Right ventricle myocardium superior (tissue), 1 donor: ENCODE measurements at regions not wholly inside any gene's neighbourhood (a gene's known extent, or its start where the extent isn't known, plus 50 kb on each side); places are given as distances from the start of the nearest gene placed in this dataset.

Experiments used
- ATAC-seq: fragments of 200-7000 bp; cut with Tn5 transposase; one replicate; pipeline ENCODE4 v1.9.1; 2020; ENCODE audit warnings: mild to moderate bottlenecking; ENCODE audit not compliant: poor library complexity
- DNase-seq: peaks from one replicate; pipeline ENCODE4 v3.0.0-alpha.2; 2020
- intact Hi-C: fragments of 100-400 bp; cut with DNase I; formaldehyde crosslinking; loops from one replicate; pipeline ENCODE4 v1.11.2; 2022
- donor health status: DM: no; HTN: yes; CAD: no; lungs with severe emphysema.

DNA sequence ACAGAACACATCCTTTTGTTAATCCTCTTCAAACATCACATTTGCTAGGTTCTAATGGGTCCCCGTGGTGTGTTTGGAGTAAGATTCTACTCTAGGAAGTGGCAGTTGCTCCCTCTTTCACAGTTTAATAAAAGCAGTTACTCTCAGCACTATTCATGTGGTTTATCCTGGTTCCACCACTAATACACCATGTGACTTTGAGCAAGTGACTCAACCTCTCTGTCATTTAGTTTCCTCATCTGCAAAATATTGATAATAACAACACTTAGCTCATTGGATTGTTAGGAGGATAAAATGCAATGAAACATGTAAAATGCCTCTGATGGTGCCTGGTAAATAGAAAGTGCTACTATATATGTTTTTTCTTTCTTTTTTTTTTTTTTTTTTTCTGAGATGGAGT, 488.0 kb upstream of the NOX3 start:
- no peak for ATAC-seq

GRCh38 chr6:155939253-155939652, 483.6 kb upstream of the NOX3 start:
- no peak for DNase-seq
- intact Hi-C loops: no loop called here
- no peak for ATAC-seq

More for the DNA sequence above, 488.0 kb upstream of the NOX3 start:
- intact Hi-C loops: no loop called here
- DNase-seq: no peak

- DNase-seq (no peak), ATAC-seq (no peak)
- intact Hi-C loops: no loop called here
Observed at GRCh38 chr6:155936551-155936950, 480.9 kb upstream of the NOX3 start.

DNA sequence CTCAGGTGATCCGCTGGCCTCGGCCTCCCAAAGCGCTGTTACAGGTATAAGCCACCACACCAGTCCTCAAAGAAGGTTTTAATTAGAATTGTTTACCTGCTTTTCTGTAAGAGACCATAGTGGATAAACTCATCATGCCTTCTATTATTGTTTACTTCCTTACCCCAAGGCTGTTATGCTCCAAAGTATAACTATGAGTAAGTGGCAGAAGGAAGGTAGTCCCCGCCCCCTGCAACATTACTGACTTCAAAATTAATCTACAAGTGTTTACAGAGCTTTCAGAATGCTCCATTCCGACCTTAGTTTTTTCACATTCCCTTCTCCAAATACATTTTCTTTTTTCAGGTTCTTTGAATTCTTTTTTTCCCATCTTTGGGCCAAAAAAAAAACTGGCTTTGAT, 480.5 kb upstream of the NOX3 start:
- DNase-seq (no peak), ATAC-seq (no peak)
- intact Hi-C loops: no loop called here

DNA sequence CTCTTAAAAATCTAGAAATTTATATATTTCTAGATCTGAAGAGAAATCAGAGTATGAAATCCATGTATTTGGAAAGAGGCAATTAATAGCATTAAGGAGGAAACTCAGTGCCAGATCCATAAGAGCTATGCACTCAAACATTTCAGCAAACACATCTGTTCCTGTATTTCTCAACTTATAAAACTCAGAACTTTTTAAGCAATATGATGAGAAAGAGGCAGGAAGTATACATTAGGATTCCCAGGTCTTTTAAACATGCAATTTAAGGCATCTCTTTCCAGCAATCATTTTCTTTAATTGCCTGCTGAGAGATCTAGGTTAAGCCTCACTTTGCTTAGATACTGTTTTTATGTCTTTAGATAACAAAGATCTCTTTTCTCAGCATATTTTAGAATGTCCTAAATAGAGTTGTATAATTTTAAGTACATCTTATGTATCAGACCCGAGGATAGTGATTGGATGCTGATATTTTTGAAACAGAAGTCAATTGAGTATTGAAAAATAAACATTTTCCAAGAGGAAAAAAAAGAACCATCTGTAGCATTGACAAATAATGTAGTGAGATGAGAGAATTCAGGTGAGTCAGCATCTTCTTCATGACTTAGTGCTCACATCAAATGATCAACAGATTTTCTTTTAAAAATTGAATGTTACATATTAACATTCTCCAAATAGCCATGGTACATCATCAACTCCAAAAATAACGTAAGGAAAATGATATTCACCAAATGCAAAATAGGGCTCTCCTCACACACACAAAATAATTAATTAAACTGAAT, 461.4 kb upstream of the NOX3 start:
- intact Hi-C loops: no loop called here
- no peak for ATAC-seq
- no peak for DNase-seq

GRCh38 chr6:155915651-155916050, 460.0 kb upstream of the NOX3 start:
- ATAC-seq (no peak), DNase-seq (no peak)
- intact Hi-C loops: no loop called here

- intact Hi-C loops: no loop called here
- DNase-seq: no peak
- no peak for ATAC-seq
Observed at GRCh38 chr6:155913816-155914215, 458.2 kb upstream of the NOX3 start.

- intact Hi-C loops: no loop called here
- no peak for DNase-seq
- ATAC-seq: no peak
Observed at GRCh38 chr6:155909710-155910109, 454.1 kb upstream of the NOX3 start.

GRCh38 chr6:155895641-155896040, 440.0 kb upstream of the NOX3 start:
- DNase-seq (no peak), ATAC-seq (no peak)
- intact Hi-C loops: no loop called here

DNA sequence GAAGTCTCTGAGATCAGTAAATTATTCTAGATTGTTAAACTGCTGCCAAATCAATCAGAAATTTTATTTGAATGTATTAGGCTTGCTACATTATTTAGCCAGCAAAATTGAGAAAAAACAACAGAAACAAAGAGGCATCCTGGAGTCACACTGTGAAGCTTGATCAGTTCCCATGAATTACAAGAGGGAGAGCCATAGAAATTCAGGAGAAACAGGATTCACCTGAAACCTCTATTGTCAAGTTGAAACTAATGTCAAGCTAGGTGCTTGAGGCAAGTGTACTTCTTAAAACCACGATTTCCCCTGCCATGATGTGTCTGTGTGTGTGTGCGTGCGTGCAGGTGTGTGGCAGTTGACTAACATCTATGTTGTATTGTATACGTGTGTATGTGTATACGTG, 439.1 kb upstream of the NOX3 start:
- no peak for ATAC-seq
- no peak for DNase-seq
- intact Hi-C loops: no loop called here

DNA sequence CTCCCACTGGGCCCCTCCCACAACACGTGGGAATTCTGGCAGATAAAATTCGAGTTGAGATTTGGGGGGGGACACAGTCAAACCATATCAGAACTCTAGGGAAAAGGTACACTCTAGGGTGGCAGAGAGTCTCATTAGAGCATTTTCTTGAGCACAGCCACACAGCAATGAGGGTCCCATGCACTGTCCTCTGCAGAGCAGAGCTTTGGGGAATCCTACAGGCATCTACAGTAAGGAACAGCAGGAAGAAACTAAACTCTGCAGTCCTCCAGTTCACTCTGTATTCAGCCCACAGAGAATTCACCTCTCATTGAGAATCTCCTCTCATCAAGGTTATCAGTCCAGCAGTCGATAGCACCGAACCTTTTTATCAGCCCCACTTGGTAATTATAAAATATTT, 438.6 kb upstream of the NOX3 start:
- ATAC-seq (no peak), DNase-seq (no peak)
- intact Hi-C loops: no loop called here

DNA sequence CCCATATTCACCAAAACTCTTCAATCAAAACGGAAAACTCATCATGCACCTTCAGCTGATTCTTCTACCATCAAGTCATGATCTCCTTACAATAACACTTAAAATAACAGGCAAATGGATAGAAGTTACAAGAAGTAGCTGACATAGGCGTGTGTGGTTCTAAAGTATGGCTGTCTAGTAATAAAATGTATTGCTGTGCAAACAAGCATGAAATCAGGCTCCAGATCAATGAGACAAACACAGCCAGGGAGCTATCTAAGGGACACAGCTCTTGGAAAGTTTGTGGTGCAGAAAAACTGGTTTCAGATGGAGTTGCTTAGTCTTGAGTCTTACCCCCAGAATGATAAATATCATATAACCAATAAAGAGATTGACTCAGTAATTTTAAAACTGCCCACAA, 434.8 kb upstream of the NOX3 start:
- intact Hi-C loops: no loop called here
- no peak for DNase-seq
- no peak for ATAC-seq

GRCh38 chr6:155889410-155889809, 433.8 kb upstream of the NOX3 start:
- no peak for DNase-seq
- intact Hi-C loops: no loop called here
- ATAC-seq: no peak

DNA sequence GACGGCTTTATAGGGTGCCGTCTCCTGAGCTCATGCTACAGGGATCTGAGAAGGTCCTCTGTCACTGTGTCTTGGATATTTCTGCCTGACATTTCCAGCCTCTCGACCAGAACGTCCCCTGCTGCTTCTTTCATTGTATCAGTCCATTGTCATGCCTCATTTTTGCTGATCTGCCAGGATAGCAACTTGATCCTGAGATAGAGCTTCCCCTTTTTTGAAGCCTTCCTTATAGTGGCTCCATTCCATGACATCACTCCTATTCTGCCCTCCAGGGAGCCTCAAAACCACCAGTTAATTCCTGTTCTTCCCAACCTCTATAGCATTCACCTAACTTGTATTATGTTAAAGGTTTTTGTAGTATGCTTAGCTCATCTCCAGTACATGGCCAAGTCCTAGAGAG, 431.8 kb upstream of the NOX3 start:
- DNase-seq: no peak
- ATAC-seq: no peak
- intact Hi-C loops: no loop called here

GRCh38 chr6:155883741-155884140, 428.1 kb upstream of the NOX3 start:
- no peak for ATAC-seq
- DNase-seq: no peak
- intact Hi-C loops: no loop called here

- ATAC-seq (no peak), DNase-seq (no peak)
- intact Hi-C loops: no loop called here
Observed at GRCh38 chr6:155883334-155883731, 427.7 kb upstream of the NOX3 start.

GRCh38 chr6:155882527-155883333, 427.1 kb upstream of the NOX3 start:
- ATAC-seq: no peak
- intact Hi-C loops: no loop called here
- no peak for DNase-seq

DNA sequence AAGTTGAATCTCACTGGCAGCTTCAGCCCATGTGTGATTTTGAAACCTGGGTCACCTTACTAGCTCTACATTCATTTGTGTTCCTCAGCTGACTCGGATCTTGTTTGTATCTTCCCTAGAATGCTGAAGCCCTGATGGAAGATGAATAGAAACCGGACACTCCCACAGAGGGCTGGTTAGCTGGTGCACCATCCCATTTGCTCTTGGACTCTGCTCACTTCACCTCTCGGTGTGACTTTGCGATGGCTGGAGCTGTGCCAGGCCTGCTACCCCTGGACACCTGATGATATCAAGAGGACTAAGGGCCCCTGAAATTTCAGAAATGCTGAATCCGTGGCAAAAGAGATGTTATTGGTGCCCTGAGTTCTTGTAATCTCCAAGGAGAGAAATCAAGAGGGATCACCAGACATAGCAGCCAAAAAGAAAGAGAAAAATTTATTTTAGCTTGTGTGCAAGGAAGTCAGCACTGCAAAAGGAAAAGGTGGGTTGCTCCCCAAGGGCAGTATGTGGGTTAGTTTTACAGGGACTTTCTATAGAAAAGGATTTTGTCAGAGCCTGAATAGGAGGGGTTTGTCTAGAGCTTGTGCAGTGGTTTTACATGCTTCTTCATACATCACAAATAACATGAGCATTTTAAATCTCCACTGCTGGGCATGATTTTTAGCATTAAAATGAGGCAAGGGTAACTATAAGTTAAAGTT, 426.3 kb upstream of the NOX3 start:
- intact Hi-C loops: no loop called here
- DNase-seq (no peak), ATAC-seq (no peak)

GRCh38 chr6:155880900-155881299, 425.3 kb upstream of the NOX3 start:
- ATAC-seq (no peak), DNase-seq (no peak)
- intact Hi-C loops: no loop called here

DNA sequence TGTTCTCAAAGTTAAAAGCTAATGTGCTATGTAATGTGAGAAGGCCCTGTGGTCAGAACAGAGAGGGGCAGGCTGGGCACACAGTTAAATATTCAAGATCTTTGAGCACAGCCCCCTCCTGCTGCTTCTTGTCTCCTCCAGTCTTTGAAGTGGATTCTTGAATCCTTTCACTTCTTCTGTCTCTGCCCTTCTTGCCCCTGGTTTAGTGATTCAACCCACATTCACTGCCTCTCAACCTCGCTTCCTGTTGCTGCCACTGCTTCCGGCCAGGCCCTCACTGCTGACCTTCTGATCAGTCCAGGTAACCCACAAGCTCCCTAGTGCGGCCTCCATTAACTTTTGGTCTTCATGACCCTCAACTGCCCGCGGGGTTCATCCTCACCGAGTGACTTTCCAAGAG, 417.3 kb upstream of the NOX3 start:
- ATAC-seq: no peak
- DNase-seq: no peak
- intact Hi-C loops: no loop called here
